NCI-H2196 (cell line): ENCODE measurements at regions not wholly inside any gene's neighbourhood (a gene's known extent, or its start where the extent isn't known, plus 50 kb on each side); places are given as distances from the start of the nearest gene placed in this dataset.

Experiments used
- DNase-seq: peaks from one replicate; lab custom pipeline; 2025; ENCODE audit not compliant: unreplicated experiment; lab: John Stamatoyannopoulos, UW

GRCh38 chr1:195584870-195585624, 1023.2 kb downstream of the KCNT2 start:
- no peak for DNase-seq

- DNase-seq: no peak
Measured at GRCh38 chr1:195580988-195581387, 1027.3 kb downstream of the KCNT2 start.

- DNase-seq: no peak
Measured at GRCh38 chr1:195577748-195578147, 1030.5 kb downstream of the KCNT2 start.

DNA sequence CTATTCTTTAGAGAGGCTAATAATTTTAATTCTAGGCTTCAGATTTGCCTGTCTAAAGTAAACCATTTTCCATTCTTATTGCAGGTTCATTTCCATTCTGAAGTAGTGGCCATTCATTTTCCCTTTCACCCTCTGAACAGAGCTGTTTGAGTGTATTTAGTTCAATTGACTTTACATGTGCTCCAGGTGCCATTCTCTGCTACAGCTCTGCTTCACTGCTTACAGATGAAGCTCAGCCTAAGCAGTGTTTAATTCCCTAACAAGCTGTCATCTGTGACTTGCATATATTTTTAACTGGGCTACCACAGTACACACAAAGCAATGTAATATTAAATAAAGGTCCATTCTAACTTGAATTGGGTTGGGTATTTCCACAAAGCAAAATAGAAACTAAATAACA, 1031.6 kb downstream of the KCNT2 start:
- DNase-seq: no peak

GRCh38 chr1:195574511-195574910, 1033.7 kb downstream of the KCNT2 start:
- no peak for DNase-seq

GRCh38 chr1:195569934-195570333, 1038.3 kb downstream of the KCNT2 start:
- DNase-seq: no peak

GRCh38 chr1:195568389-195568788, 1039.9 kb downstream of the KCNT2 start:
- no peak for DNase-seq

DNA sequence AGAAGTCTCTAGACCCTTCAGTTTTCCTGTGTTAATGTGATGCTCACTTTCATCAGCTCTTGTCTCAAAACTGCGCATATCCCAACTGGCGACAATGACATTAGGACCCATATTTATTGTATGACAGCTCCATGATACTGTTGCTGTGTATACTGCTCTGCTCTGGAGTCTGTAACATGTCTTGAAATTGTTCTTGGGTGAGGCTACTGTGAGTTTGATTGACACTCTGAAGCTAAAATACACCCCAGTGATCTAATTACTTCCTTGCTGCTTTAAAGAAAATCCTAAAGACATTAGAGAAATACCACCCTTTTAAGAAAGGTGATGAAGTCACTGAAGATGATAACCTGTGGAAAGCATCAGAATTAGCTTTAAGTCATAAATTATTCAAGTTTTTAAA, 1046.2 kb downstream of the KCNT2 start:
- no peak for DNase-seq

DNA sequence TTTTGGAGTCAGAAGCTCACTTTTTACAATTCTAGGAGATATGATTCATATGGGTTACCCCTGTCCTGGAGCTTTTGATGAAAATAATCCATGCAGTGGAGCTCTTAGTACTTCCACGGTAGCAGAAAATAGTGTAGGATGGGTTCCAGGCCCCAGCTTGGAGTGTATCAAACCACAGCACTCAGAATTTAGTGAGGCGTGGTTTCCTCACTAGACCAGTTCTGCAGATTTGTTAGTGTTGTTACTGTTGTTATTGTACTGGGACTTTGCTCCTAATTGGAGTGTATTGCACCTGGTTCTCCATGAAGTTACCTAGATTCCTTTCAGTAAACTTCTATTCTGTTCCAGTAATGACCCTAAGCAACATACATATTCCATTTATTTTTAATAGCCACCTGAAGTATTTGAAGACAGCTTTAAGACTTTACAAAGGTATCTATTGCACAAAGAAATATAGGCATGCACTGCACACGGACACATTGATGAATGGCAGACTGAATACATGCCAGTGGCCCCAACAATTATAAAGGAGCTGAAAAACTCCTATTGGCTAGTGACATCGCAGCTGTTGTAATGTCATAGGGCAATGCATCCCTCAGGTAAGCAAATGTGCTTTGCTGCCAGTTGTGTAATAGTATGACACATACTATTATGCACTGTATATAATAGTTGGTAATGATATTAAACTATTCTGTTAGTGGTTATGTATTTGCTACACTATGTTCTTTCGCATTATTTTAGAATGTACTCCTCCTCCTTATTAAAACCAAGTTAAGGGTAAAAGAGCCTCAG, 1058.0 kb downstream of the KCNT2 start:
- DNase-seq: no peak

DNA sequence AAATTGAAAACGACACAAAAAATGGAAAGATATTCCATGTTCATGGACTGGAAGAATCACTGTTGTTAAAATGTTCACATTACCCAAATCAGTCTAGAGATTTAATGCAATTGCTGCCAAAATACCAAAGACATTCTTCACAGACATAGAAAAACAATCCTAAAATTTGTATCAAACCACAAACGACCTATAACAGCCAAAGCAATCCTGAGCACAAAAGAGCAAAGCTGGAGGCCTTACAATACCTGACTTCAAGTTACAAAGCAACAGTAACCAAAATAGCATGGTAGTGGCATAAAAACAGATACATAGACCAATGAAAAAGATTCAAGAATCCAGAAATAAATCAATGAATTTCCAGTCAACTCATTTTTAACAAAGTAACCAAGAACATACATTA, 1077.3 kb downstream of the KCNT2 start:
- no peak for DNase-seq

DNA sequence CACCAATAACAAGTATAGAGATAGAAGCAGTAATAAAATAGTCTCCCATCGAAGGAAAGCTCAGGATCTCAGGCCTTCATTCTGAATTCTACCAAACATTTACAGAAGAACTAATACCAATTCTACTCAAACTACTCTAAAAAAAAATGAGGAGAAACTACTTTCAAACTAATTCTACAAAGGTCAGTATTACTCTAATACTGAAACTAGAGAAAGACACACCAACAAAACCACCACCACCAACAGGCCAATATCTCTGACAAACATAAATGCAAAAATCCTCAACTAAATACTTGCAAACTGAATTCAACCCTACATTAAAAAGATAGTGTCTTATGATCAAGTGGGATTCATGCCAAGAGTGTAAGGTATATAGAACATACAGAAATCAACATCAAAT, 1078.4 kb downstream of the KCNT2 start:
- no peak for DNase-seq

DNA sequence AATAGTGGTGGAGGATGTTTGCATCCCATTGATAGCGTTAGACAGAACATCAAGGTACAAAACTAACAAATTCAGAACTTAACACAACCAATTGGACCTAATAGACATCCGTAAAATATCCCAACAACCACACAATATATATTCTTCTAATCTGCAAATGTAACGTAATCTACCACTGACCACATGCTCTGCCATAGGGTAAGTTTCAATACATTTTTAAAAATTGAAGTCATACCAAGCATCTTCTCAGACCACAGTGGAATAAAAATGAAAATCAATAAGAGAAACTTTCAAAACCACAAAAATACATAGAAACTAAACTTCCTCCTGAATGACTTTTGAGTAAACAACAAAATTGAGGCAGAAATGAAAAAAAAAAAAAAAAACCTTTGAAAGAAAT, 1087.5 kb downstream of the KCNT2 start:
- no peak for DNase-seq

- DNase-seq: no peak
Measured at GRCh38 chr1:195516036-195516435, 1092.2 kb downstream of the KCNT2 start.

DNA sequence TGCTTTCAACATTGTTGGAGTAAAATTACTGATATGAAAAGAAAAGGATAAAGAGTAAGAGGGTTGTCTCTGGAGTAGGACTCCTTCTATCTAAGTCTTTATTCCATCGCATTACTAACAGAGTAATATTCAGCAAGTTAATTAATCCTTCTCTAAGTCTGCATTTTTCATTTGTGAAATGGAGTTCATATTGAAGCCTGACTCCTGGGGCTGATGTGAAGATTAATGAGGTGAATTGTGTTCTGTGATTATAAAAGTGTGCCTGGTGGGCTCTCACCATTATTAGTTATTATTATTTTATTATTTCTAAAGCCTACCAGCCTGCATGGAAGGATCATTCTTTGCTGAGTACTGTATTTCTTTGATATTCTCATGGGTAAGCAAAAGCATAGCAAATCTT, 1096.7 kb downstream of the KCNT2 start:
- DNase-seq: no peak

GRCh38 chr1:195501118-195501517, 1107.1 kb downstream of the KCNT2 start:
- no peak for DNase-seq

- no peak for DNase-seq
Measured at GRCh38 chr1:195495720-195496635, 1112.3 kb downstream of the KCNT2 start.

DNA sequence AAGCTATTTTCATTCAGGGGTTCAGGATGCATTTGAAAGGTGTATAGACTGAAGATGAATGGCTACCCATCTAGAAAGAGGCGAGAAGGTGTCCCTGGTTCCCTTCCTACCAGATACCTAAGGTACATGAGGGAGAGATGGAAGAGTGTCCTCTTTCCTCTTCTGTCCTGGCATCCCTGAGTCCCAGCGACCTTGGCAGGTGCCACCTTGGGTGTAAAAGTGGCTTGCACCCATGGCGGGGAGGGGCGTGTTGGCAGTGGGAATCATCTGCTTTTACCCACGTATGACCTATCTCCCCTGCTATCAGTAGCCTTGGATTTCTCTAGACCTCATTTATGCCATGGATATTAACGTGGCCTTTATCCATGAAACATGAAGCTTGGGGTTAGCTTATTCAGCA, 1126.1 kb downstream of the KCNT2 start:
- no peak for DNase-seq

DNA sequence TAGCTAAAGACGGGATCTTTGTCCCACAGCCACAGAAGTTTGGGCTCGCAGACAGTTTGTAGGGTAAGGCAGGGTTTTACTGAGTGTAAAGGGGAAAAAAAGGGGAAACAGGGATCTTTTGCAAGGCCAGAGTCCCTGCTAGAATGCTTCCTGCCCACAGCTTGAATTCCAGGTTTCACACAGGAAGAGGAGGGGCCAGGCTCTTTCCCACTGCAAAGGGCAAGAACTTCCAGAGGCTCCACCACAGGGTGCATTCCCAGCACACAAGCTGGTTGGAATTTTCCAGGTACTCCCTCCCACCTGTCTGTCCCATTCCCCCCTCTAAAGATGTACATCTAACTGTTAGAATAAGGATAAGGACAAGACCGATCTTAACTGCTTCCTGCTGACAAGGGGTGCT, 1126.9 kb downstream of the KCNT2 start:
- no peak for DNase-seq

GRCh38 chr1:195475568-195475967, 1132.7 kb downstream of the KCNT2 start:
- no peak for DNase-seq

GRCh38 chr1:195472291-195472690, 1135.9 kb downstream of the KCNT2 start:
- DNase-seq: no peak

GRCh38 chr1:195466639-195467038, 1141.6 kb downstream of the KCNT2 start:
- no peak for DNase-seq
